CD4-positive, alpha-beta T cell treated with Interleukin-21 for 1 hour (primary cell): ENCODE measurements at regions not wholly inside any gene's neighbourhood (a gene's known extent, or its start where the extent isn't known, plus 50 kb on each side); places are given as distances from the start of the nearest gene placed in this dataset.

ENCODE experiments used
- DNase-seq: peaks from one replicate; pipeline ENCODE4 v3.0.0-alpha.2; 2020

DNA sequence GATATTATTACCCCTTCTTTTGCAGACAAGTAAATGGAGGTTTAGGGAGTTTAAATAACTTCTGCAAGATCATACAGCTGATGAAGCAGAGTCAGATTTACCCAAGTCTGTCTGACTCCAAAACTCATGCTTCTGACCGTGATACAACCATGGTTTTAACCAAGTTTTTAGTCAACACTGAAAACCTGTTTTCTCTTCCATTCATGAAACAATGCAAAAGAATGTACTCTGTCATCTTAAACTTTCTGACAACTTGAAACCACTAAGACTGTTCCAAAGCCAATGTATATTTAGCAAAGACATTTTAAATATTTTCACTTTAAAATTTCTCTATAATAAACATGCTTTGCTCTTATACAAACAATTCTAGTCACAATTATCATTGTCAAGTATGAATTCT, 77.0 kb upstream of the RBMS3 start:
- DNase-seq: no peak

DNA sequence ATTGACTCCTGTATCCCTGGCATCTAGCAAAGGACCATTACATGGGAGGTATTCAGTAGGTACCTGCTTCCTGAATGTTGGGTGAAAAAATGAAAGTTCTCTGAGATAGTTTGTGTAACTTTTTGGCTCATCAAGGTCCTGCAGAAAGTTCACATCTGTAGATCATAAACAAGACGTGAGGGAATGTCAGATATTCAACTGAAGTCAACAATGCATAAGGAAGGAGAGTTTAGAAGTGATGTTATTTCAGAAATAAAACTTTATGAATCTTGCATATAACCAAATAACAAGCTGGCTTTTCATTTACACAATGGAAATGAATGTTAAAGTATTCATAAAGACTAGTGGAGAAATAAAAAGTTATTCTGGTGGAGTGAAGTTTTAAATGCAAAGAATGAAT, 73.4 kb upstream of the RBMS3 start:
- no peak for DNase-seq

DNA sequence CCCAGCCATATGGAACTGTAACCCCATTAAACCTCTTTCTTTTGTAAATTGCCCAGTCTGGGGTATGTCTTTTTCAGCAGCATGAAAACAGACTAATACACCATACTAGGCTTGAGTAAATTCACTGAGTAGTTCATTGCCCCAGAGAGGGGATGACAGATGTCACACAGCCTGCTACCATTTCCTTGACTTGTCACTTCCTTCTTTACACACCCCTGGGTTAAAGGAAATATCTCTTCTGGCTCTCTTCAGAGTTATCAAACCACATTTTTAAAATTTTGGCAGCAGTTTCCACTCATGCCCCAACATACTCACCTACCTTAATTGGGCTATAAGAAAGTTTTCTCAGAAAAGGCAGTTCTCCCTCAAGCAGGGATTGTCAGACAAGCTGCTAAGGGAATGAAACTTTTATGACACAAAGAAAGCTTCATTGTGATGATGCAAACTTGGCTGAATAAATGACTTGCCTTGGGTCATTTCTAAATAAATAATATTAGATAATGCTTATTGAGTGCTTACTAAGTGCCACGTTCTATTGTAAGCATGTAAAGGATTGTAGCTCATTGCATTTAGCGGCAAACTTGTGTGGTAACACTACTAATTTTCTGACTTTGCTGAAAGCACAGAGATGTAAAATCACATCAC, 68.0 kb upstream of the RBMS3 start:
- no peak for DNase-seq

DNA sequence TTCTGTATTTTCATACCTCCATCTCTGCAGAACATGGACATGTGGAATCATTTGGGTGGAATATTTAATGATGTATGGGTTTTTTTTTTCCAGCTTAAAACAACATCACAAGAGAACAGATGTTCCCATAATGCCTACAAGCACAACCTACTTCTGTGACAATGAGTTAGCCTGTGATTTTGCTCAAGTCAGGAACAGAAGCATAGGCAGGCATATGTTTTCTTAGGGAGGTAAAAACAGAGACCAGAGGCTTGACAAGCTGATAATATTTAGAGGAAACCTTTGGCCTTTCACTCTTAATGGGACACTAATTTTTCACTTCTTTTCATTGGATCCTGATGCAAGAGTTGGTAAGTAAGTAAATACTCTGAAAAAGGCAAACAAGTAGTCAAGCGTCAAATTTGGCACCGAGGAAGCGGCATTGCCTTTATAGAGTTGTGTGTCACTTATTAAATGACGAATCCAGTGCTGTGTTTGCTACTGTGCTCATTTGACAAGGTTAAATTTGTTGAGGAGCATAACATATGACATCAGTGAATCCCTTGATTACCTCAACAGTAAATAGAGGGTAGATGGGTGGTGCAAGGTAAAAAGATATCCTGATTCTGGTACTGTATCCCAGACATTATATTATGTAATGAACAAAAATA, 66.7 kb upstream of the RBMS3 start:
- DNase-seq: no peak

DNA sequence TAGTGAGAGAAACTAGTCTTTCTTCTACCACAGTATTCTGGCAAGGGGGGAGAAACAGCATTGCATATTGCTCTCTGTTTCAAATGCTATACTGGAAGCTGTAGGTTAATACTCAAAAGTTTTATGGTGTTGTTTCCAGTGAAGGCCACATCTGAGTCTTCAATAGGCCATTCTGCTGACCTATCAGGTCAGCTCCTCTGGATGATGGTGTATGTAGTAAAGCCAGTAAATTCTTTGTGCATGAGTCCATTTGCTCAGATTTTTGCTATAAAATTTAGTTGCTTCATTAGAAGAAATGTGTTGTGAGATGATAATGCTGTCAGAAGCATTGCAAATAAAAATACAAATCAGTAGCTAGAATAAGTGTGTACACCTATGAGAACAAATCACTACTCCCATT, 64.9 kb upstream of the RBMS3 start:
- no peak for DNase-seq

DNA sequence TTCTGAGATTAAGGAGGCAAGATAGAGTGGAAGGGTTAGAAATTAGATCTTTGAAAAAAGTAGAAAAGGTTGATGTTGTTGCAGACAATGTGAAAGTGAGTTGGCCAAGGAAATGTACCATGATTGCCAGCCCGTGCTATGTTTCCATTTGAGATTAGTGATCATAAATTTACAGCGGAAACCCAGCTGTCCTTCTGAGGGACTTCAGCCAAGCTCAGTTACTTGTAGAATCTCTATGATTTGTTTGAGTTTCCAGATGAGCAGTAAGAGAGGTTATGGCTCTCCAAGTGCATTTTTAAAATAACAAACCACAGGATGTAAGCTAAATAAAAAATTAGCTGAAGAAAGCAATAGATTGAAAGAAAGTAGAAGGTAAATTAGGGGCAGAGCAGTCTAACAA, 54.2 kb upstream of the RBMS3 start:
- DNase-seq: no peak

DNA sequence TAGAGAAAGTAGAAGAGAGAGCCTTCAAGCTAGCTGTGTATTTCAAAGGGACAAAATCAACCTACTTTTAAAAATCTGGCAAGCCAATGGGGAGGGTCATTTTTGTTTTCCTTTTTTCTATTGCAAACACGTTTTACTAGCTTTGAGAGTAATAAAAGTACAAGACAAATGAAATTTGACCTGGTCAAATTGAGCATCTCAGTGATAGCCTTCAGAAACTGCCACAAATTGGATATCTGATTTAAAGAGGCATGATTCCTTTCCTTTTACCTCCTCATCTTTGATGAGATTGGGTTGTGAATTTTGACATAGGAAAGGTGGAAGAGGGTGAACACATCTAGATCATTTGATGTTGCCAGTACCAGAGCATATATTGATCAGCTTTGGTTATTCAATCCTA, 53.6 kb upstream of the RBMS3 start:
- no peak for DNase-seq
